WTC11 (cell line): ENCODE measurements at regions not wholly inside any gene's neighbourhood (a gene's known extent, or its start where the extent isn't known, plus 50 kb on each side); places are given as distances from the start of the nearest gene placed in this dataset.

Experiments used
- ATAC-seq: fragments of 200-7000 bp; cut with Tn5 transposase; 2 replicates; pipeline ENCODE4 v1.10.0; 2021; ENCODE audit warnings: mild to moderate bottlenecking, moderate library complexity
- CTCF ChIA-PET: fragments of 300-600 bp; sonication (Branson Sonifier 250); formaldehyde crosslinking; loops from one replicate; lab custom pipeline; 2021; ENCODE audit warnings: antibody characterized with exemption; lab: Charles Lee
- POLR2A ChIA-PET: fragments of 350-600 bp; sonication (Branson Sonifier 250); formaldehyde crosslinking; loops from one replicate; lab custom pipeline; 2021; ENCODE audit warnings: antibody characterized with exemption; lab: Charles Lee
- DNase-seq: peaks from one replicate; pipeline ENCODE4 v3.0.0; 2021; ENCODE audit warnings: low spot score
- H3K27ac Mint-ChIP-seq: 2 replicates; pipeline ENCODE4 v1.8.0; 2021; ENCODE audit warnings: mixed read lengths
- H3K27me3 Mint-ChIP-seq: 2 replicates; pipeline ENCODE4 v1.8.0; 2021; ENCODE audit warnings: low read depth, mild to moderate bottlenecking, moderate library complexity, mixed read lengths
- H3K36me3 Mint-ChIP-seq: 2 replicates; pipeline ENCODE4 v1.8.0; 2021; ENCODE audit warnings: mixed read lengths
- H3K4me1 Mint-ChIP-seq: 2 replicates; pipeline ENCODE4 v1.8.0; 2022; ENCODE audit warnings: mixed read lengths
- H3K4me3 Mint-ChIP-seq: 2 replicates; pipeline ENCODE4 v1.8.0; 2021; ENCODE audit warnings: mild to moderate bottlenecking, moderate library complexity, mixed read lengths
- H3K9me3 Mint-ChIP-seq: 2 replicates; pipeline ENCODE4 v1.8.0; 2021; ENCODE audit warnings: mixed read lengths
- ATF3 ChIP-seq: sonication (generic); formaldehyde crosslinking; conservative IDR thresholded peaks from 2 replicates; pipeline ENCODE4 v1.8.1; 2022; ENCODE audit warnings: mild to moderate bottlenecking, missing genetic modification reagents
- CDX4 ChIP-seq: fragments of 250-450 bp; sonication (Bioruptor Pico); IDR thresholded peaks from 2 replicates; pipeline ENCODE4 v1.9.0; 2021; ENCODE audit warnings: moderate library complexity, mild to moderate bottlenecking, inconsistent platforms, borderline replicate concordance
- CREM ChIP-seq: sonication (generic); formaldehyde crosslinking; IDR thresholded peaks from 2 replicates; pipeline ENCODE4 v1.8.1; 2022; ENCODE audit warnings: mild to moderate bottlenecking, missing genetic modification reagents, moderate library complexity
- ESRRA ChIP-seq: sonication (generic); formaldehyde crosslinking; IDR thresholded peaks from 2 replicates; pipeline ENCODE4 v1.8.1; 2022; ENCODE audit warnings: mild to moderate bottlenecking, missing genetic modification reagents, borderline replicate concordance
- FOXK1 ChIP-seq: sonication (generic); formaldehyde crosslinking; IDR thresholded peaks from 2 replicates; pipeline ENCODE4 v1.8.0; 2022; ENCODE audit warnings: mild to moderate bottlenecking, moderate library complexity, missing genetic modification reagents
- FOXP4 ChIP-seq: sonication (generic); formaldehyde crosslinking; IDR thresholded peaks from 2 replicates; pipeline ENCODE4 v1.8.0; 2022; ENCODE audit warnings: mild to moderate bottlenecking, missing genetic modification reagents
- NFATC4 ChIP-seq: fragments of 250-450 bp; sonication (Bioruptor Pico); IDR thresholded peaks from 2 replicates; pipeline ENCODE4 v1.9.0; 2021; ENCODE audit warnings: mild to moderate bottlenecking
- NFE2L1 ChIP-seq: sonication (generic); formaldehyde crosslinking; IDR thresholded peaks from 2 replicates; pipeline ENCODE4 v1.8.1; 2023; ENCODE audit warnings: missing genetic modification reagents
- NR1H2 ChIP-seq: sonication (generic); formaldehyde crosslinking; IDR thresholded peaks from 2 replicates; pipeline ENCODE4 v1.9.0; 2021; ENCODE audit warnings: mild to moderate bottlenecking, moderate library complexity, missing genetic modification reagents
- NR2C2 ChIP-seq: sonication (generic); formaldehyde crosslinking; IDR thresholded peaks from 2 replicates; pipeline ENCODE4 v1.8.0; 2022; ENCODE audit warnings: mild to moderate bottlenecking, missing genetic modification reagents
- RORB ChIP-seq: fragments of 250-450 bp; sonication (Bioruptor Pico); IDR thresholded peaks from 2 replicates; pipeline ENCODE4 v1.9.0; 2021; ENCODE audit warnings: mild to moderate bottlenecking
- STAT6 ChIP-seq: sonication (generic); formaldehyde crosslinking; conservative IDR thresholded peaks from 2 replicates; pipeline ENCODE4 v1.8.1; 2023; ENCODE audit warnings: mild to moderate bottlenecking, low read depth, missing genetic modification reagents, moderate library complexity
- TEAD4 ChIP-seq: sonication (generic); formaldehyde crosslinking; IDR thresholded peaks from 2 replicates; pipeline ENCODE4 v1.8.0; 2022; ENCODE audit warnings: mild to moderate bottlenecking, missing genetic modification reagents
- USF2 ChIP-seq: sonication (generic); formaldehyde crosslinking; IDR thresholded peaks from 2 replicates; pipeline ENCODE4 v1.8.1; 2023; ENCODE audit warnings: mild to moderate bottlenecking, missing genetic modification reagents, moderate library complexity
- ZNF396 ChIP-seq: fragments of 250-450 bp; sonication (Bioruptor Pico); IDR thresholded peaks from 2 replicates; pipeline ENCODE4 v1.8.0; 2021; ENCODE audit warnings: mild to moderate bottlenecking, moderate library complexity, borderline replicate concordance
- ZNF416 ChIP-seq: fragments of 250-450 bp; sonication (Bioruptor Pico); IDR thresholded peaks from 2 replicates; pipeline ENCODE4 v1.9.0; 2021; ENCODE audit warnings: mild to moderate bottlenecking, inconsistent platforms
- ZNF425 ChIP-seq: fragments of 250-450 bp; sonication (Bioruptor Pico); conservative IDR thresholded peaks from 2 replicates; pipeline ENCODE4 v1.9.0; 2021; ENCODE audit warnings: mild to moderate bottlenecking

GRCh38 chr5:17019324-17019723 lies 83.2 kb upstream of the MYO10 start (continued):
- TF ChIP-seq CDX4 (no peak), ATF3 (CRISPR knock-in tag) (no peak), NR1H2 (no peak), USF2 (CRISPR knock-in tag) (no peak), FOXK1 (CRISPR knock-in tag) (no peak), NFATC4 (CRISPR knock-in tag) (no peak)

- TF ChIP-seq ZNF396 (no peak), NFE2L1 (CRISPR knock-in tag) (no peak), NR2C2 (CRISPR knock-in tag) (no peak), CREM (CRISPR knock-in tag) (no peak), ESRRA (CRISPR knock-in tag) (no peak), TEAD4 (CRISPR knock-in tag) (no peak), RORB (CRISPR knock-in tag) (no peak), FOXP4 (CRISPR knock-in tag) (no peak), ZNF425 (no peak), STAT6 (CRISPR knock-in tag) (no peak), ZNF416 (CRISPR knock-in tag) (no peak)
- POLR2A ChIA-PET = no interaction called here
- no peak overlapping the region for H3K27ac Mint-ChIP-seq
- H3K9me3 Mint-ChIP-seq = no peaks in the 10 kb centered on the region
- H3K27me3 Mint-ChIP-seq = no peaks in the 10 kb centered on the region
- CTCF ChIA-PET = no interaction called here
- no peak for DNase-seq
- no peaks in the 10 kb centered on the region for H3K4me1 Mint-ChIP-seq
- ATAC-seq = no peak
- H3K4me3 Mint-ChIP-seq = no peak overlapping the region
- no peaks in the 10 kb centered on the region for H3K36me3 Mint-ChIP-seq
These were observed 84.9 kb upstream of the MYO10 start for GRCh38 chr5:17020678-17021601.
